ENCODE measurements at regions not wholly inside any gene's neighbourhood (a gene's known extent, or its start where the extent isn't known, plus 50 kb on each side); places are given as distances from the start of the nearest gene placed in this dataset.

DNA sequence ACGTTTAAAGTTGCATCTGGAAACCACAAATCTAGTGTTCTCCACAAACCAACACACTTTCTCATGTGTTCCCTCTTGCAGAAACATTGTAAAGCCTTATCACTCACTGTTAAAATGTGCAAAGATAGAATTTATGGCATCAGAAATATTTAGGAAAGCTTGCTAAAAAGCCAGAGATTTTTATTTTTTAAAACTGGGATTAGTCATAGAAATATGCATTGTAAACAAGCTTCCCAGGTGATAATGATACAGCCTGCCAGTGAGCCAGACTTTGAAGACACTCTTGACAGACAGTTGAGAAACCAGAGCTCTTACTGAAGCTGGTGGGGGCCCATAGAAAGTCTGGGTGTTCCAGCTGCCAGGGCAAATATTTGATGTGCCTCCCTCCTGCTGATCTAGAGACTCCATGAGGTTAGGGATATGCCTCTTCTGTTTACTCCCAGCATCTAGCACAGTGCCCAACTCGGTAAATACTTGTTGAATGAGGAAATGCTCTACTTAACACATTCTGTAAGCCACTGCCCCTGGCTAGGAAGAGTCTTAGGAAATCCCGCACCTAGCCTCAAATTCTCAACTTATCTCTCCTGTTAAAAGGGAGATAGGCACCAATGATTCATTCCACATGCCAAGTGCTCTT, 179.0 kb upstream of the RASGEF1B start:
- DNase-seq: peak; percentile 82

GRCh38 chr4:81648576-81649275, 177.0 kb upstream of the RASGEF1B start:
- DNase-seq: peak; percentile 5

GRCh38 chr4:81647388-81647787, 175.7 kb upstream of the RASGEF1B start:
- no peak for DNase-seq

DNA sequence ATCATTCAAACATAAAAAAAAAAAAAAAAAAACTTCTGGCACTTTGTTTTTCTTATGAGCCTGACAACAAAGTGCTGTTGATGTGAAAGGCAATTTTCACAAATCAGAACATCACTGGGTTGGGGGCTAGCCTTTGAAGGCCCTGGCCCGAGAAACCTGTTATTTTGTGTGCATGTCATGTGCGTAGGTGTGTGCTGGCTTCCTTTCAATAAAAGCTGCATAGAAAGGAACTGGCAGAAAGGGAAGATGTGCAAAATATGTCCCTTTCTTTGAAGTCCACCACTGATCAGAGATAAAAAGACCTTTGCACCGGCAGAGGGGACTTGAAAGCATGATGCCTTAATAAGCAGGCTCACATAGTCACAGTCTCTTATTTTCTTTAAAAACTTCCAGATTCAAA, 170.8 kb upstream of the RASGEF1B start:
- DNase-seq: no peak

DNA sequence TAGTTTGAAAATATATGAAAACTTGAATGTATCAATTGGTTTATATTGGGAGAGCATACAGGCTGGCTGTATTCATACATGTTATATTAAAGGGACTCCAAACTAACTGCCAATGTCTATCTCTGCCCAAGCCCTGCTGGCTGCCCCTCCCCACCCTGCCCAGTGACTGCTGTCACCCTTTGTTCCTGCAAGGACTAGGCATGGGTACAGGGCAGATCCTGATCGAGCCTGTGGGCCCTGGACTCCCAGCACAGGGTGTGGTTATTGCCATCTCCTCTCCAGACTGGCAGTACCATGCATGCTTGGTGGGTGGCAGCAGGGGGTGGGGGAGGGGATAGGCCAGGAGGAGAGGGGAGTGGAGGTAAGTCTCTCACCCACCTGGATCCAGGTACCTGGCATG, 167.5 kb upstream of the RASGEF1B start:
- DNase-seq: no peak

GRCh38 chr4:81638698-81639097, 167.0 kb upstream of the RASGEF1B start:
- DNase-seq: no peak

- DNase-seq: peak; percentile 88
These were observed 164.0 kb upstream of the RASGEF1B start for GRCh38 chr4:81635739-81636138.

DNA sequence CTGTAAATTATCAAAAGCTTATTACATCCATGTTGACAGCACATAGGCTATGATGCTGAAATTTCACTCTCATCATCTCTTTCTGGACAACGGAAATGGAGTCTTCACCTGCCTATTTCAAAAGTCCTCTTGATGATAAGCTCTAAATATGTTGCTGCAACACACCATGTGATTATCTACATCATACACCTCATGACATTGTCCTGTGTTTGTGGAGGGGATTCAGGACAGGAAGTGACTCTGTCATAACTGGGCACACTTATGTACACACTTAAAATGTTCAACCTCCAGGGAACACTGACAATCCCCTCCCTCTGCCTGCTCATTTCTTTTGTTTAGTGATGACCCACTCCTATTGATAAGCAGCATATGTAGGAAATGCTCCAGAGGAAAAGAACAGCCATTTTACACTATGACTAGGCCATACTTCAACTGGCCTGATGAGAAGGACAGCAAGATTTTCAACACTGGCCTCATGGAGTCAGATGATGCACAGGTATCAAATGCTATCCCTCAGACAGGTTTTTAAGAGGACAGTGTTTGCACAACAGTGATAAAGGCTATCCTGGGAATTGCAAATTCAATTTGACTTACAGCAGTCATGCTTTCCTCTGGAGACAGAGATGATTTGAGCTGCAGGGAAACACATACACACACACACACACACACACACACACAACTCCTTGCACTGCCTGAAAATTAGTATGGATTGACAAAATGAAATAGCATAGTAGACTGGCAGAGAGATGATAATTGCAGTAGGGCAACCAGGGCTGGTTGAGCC, 163.3 kb upstream of the RASGEF1B start:
- peak; percentile 88 for DNase-seq

DNA sequence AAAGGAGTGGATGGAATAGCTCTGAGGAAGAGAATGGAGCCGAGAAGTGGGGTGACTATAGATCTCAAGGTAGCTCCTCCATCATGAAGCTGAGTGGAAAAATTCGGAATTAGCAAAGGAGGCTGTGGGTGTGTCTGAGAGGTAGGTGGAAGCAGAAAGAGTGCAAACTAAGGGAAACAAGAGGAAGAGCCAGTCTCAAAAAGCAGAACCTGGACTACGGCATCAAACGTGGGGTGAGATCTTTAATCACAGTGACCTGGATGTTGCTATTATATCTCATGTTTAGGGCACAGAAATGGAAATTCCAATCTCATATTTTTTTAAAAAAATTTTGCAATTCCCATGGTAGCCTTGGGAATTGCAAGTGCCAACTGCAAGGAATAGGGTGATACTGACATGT, 162.5 kb upstream of the RASGEF1B start:
- DNase-seq: no peak

- DNase-seq: no peak
These were observed 161.0 kb upstream of the RASGEF1B start for GRCh38 chr4:81632581-81633299.

DNA sequence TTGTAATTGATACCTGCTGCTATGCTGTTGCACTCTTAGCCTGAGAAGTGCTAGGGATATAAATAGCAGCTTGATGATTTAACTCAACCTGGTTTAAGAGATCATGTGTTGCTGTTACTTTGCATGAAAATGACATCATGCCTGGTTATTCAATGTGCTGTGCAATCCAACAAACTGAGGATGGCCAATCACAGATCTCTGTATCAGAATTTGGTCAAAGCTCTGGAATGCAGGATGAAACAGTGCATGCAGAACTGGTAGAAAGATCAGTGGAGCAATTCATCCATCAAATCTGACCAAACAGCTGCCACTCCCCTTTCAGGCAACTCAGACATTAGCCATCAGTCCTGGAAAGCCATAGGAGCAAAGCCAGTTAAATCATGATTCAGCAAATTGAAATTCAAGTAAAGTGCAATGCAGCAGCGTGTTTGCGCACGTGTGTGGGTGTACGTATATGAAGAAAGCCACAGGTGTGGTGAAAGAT, 160.3 kb upstream of the RASGEF1B start:
- DNase-seq: peak; percentile 75

DNA sequence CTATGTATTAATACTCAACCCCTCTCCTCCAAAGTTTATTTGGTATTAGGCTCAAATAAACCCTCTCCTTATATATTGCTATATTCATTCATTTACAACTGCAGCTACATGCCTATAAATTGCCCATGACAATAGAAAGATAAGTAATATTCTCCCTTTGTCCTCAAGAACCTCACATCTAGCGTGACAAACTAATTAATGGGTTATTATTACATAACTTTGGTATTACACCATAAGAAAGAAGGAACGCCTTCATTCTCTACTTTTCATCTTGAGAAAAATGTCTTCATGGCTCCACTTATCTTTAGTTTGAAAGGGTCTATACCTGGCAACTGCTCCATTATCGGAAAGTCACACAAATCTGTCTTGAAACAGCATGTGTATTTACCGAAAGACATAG, 157.7 kb upstream of the RASGEF1B start:
- no peak for DNase-seq

DNA sequence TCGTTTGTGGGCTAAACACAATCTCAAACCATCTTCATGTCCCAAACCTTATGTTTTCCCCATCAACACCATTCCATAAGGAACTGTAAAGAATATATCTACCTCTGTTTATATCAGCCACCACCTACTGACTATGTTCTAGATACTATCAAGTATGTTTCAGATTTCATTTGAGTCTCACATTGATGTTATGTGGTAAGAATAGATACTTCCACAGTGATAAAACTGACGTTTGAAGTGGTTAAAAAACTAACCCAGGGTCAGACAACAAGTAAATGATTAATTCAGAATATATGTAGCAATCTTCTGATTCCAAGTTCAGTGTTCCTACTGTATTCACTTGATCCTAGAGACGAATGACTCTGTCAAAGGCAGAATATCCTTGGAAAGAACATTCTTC, 156.8 kb upstream of the RASGEF1B start:
- no peak for DNase-seq

DNA sequence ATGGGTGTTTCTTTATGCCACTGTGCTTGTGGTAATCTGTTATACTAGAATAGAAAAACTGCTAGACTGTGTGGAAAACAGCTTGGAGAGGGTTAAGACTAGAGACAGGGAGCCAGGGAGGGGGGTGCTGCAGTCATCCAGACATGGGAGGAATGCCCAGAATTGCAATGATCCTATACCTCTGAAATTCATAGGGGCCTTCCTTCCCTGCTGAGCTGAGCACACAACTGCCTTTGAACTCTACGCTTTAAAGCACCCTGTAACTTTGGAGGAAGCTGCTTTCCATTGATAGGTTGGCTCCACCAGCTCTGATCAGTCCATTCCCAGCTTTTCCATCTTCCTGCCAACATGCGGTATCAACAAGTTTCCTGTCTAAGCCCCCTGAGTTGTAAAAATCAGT, 155.9 kb upstream of the RASGEF1B start:
- no peak for DNase-seq

GRCh38 chr4:81626851-81627250, 155.1 kb upstream of the RASGEF1B start:
- DNase-seq: no peak

GRCh38 chr4:81625422-81626417, 154.0 kb upstream of the RASGEF1B start:
- DNase-seq: peak; percentile 37

- no peak for DNase-seq
These were observed 151.7 kb upstream of the RASGEF1B start for GRCh38 chr4:81623434-81623833.

GRCh38 chr4:81622474-81623184, 150.9 kb upstream of the RASGEF1B start:
- no peak for DNase-seq

GRCh38 chr4:81622028-81622427, 150.3 kb upstream of the RASGEF1B start:
- DNase-seq: peak; percentile 32

GRCh38 chr4:81621490-81621889, 149.8 kb upstream of the RASGEF1B start:
- DNase-seq: no peak

DNA sequence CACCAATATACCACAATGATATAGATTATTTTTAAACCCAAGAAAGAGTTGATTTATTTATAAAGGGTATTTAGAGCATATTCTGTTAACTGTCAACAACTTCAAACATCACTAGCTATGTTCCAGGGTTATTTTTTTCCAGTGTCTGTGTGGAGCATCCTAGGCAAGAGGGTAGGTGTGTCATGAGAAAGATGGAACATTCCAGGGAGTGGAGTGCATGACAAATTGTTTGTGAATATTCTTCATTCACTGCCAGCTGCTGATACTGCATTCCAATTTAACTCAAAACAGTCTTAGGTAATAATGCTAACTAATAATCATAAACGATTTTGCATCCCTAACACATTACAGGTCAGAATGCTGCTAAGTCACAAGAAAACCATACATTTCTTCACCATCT, 148.7 kb upstream of the RASGEF1B start:
- no peak for DNase-seq

All from DMS53 (cell line).